Gastrocnemius medialis (tissue), 4 donors: ENCODE measurements at regions not wholly inside any gene's neighbourhood (a gene's known extent, or its start where the extent isn't known, plus 50 kb on each side); places are given as distances from the start of the nearest gene placed in this dataset.

Source experiments
- CTCF ChIP-seq, 5 experiments: fragments of 450-650 bp in 3 of 5; fragments of 200-600 bp in 2 of 5; sonication (generic) in 2 of 5; IDR thresholded peaks in 4 of 5; conservative IDR thresholded peaks in 1 of 5; 1 replicate in 4 of 5; 2 replicates in 1 of 5; pipeline ENCODE4 v1.5.1; 2016 to 2019; ENCODE audit warnings: antibody characterized with exemption in 5 of 5, mild to moderate bottlenecking in 3 of 5, moderate library complexity in 3 of 5
- POLR2A ChIP-seq, 2 donors: fragments of 450-650 bp; IDR thresholded peaks; one replicate each; pipeline ENCODE4 v1.6.1; 2017; ENCODE audit warnings: antibody characterized with exemption in 2 of 2, mild to moderate bottlenecking in 2 of 2, moderate library complexity in 2 of 2

- TF ChIP-seq CTCF (IDR thresholded peaks at IDR 0.05 in 4 of 5, conservative IDR thresholded peaks at IDR 0.05 in 1 of 5) (no peak), POLR2A (IDR thresholded peaks at IDR 0.05) (no peak)
These were observed 111.9 kb downstream of the MTRR start for GRCh38 chr5:7980881-7981280.
